Activated CD4-positive, alpha-beta T cell treated with anti-CD3 and anti-CD28 coated beads, Interleukin-2, amount 10 ng/mL, durations not matched to agents 24 days and 14 days (primary cell): ENCODE measurements at regions not wholly inside any gene's neighbourhood (a gene's known extent, or its start where the extent isn't known, plus 50 kb on each side); places are given as distances from the start of the nearest gene placed in this dataset.

Experiments used
- DNase-seq: peaks from one replicate; pipeline ENCODE4 v3.0.0; 2022
- H3K27ac Mint-ChIP-seq: one replicate; pipeline ENCODE4 v1.8.0; 2022; ENCODE audit warnings: mild to moderate bottlenecking, mixed read lengths
- H3K27me3 Mint-ChIP-seq: one replicate; pipeline ENCODE4 v1.8.0; 2022; ENCODE audit warnings: mixed read lengths
- H3K36me3 Mint-ChIP-seq: one replicate; pipeline ENCODE4 v1.8.0; 2022; ENCODE audit warnings: low read depth, mild to moderate bottlenecking, mixed read lengths
- H3K4me1 Mint-ChIP-seq: one replicate; pipeline ENCODE4 v1.8.0; 2021; ENCODE audit warnings: mixed read lengths
- H3K4me3 Mint-ChIP-seq: one replicate; pipeline ENCODE4 v1.8.0; 2022; ENCODE audit warnings: mild to moderate bottlenecking, moderate library complexity, mixed read lengths
- H3K9me3 Mint-ChIP-seq: one replicate; pipeline ENCODE4 v1.8.0; 2021; ENCODE audit warnings: mixed read lengths
- intact Hi-C: fragments of 100-400 bp; cut with micrococcal nuclease; formaldehyde crosslinking; loops from one replicate; pipeline ENCODE4 v1.15.1; 2023

GRCh38 chr13:90438576-90438975 lies 908.9 kb upstream of the MIR17HG start:
- H3K27me3 Mint-ChIP-seq = no peaks in the 10 kb centered on the region
- intact Hi-C loops = no loop called here
- H3K4me3 Mint-ChIP-seq = no peak overlapping the region
- peaks cover 4% of the 10 kb centered on the region for H3K9me3 Mint-ChIP-seq
- no peaks in the 10 kb centered on the region for H3K36me3 Mint-ChIP-seq
- H3K27ac Mint-ChIP-seq = no peak overlapping the region
- no peaks in the 10 kb centered on the region for H3K4me1 Mint-ChIP-seq
- DNase-seq = no peak

- no peak for DNase-seq
- no peaks in the 10 kb centered on the region for H3K4me1 Mint-ChIP-seq
- intact Hi-C loops = no loop called here
- H3K9me3 Mint-ChIP-seq = peaks cover 4% of the 10 kb centered on the region
- H3K36me3 Mint-ChIP-seq = no peaks in the 10 kb centered on the region
- H3K4me3 Mint-ChIP-seq = no peak overlapping the region
- H3K27me3 Mint-ChIP-seq = no peaks in the 10 kb centered on the region
- no peak overlapping the region for H3K27ac Mint-ChIP-seq
These were observed 904.2 kb upstream of the MIR17HG start for GRCh38 chr13:90443268-90443667.

- intact Hi-C loops = no loop called here
- no peak overlapping the region for H3K4me3 Mint-ChIP-seq
- H3K27me3 Mint-ChIP-seq = no peaks in the 10 kb centered on the region
- H3K9me3 Mint-ChIP-seq = no peaks in the 10 kb centered on the region
- no peak for DNase-seq
- H3K36me3 Mint-ChIP-seq = no peaks in the 10 kb centered on the region
- H3K27ac Mint-ChIP-seq = no peak overlapping the region
- no peaks in the 10 kb centered on the region for H3K4me1 Mint-ChIP-seq
These were observed 903.3 kb upstream of the MIR17HG start for GRCh38 chr13:90444232-90444631.

- no peaks in the 10 kb centered on the region for H3K27me3 Mint-ChIP-seq
- intact Hi-C loops = no loop called here
- H3K9me3 Mint-ChIP-seq = no peaks in the 10 kb centered on the region
- no peaks in the 10 kb centered on the region for H3K36me3 Mint-ChIP-seq
- H3K4me1 Mint-ChIP-seq = no peaks in the 10 kb centered on the region
- DNase-seq = no peak
- no peak overlapping the region for H3K27ac Mint-ChIP-seq
- H3K4me3 Mint-ChIP-seq = no peak overlapping the region
These were observed 902.3 kb upstream of the MIR17HG start for GRCh38 chr13:90445179-90445578.

- Mint-ChIP-seq H3K27ac (no peak overlapping the region), H3K36me3 (no peaks in the 10 kb centered on the region), H3K4me1 (no peaks in the 10 kb centered on the region), H3K27me3 (no peaks in the 10 kb centered on the region), H3K4me3 (no peak overlapping the region), H3K9me3 (no peaks in the 10 kb centered on the region)
- DNase-seq = no peak
- intact Hi-C loops = no loop called here
These were observed 900.3 kb upstream of the MIR17HG start for GRCh38 chr13:90447034-90447733.

GRCh38 chr13:90447734-90448101 lies 899.8 kb upstream of the MIR17HG start:
- Mint-ChIP-seq H3K4me3 (no peak overlapping the region), H3K36me3 (no peaks in the 10 kb centered on the region), H3K27me3 (no peaks in the 10 kb centered on the region), H3K9me3 (no peaks in the 10 kb centered on the region), H3K4me1 (no peaks in the 10 kb centered on the region), H3K27ac (no peak overlapping the region)
- no peak for DNase-seq
- intact Hi-C loops = no loop called here

GRCh38 chr13:90448466-90449037 lies 898.9 kb upstream of the MIR17HG start:
- no peaks in the 10 kb centered on the region for H3K27me3 Mint-ChIP-seq
- no peak overlapping the region for H3K27ac Mint-ChIP-seq
- no peaks in the 10 kb centered on the region for H3K9me3 Mint-ChIP-seq
- intact Hi-C loops = no loop called here
- no peaks in the 10 kb centered on the region for H3K4me1 Mint-ChIP-seq
- no peak overlapping the region for H3K4me3 Mint-ChIP-seq
- no peaks in the 10 kb centered on the region for H3K36me3 Mint-ChIP-seq
- no peak for DNase-seq

- no peaks in the 10 kb centered on the region for H3K27me3 Mint-ChIP-seq
- H3K4me1 Mint-ChIP-seq = no peaks in the 10 kb centered on the region
- DNase-seq = no peak
- H3K9me3 Mint-ChIP-seq = peaks cover 6% of the 10 kb centered on the region
- intact Hi-C loops = no loop called here
- no peak overlapping the region for H3K4me3 Mint-ChIP-seq
- no peaks in the 10 kb centered on the region for H3K36me3 Mint-ChIP-seq
- H3K27ac Mint-ChIP-seq = no peak overlapping the region
These were observed 894.1 kb upstream of the MIR17HG start for GRCh38 chr13:90453342-90453741.

- Mint-ChIP-seq H3K4me1 (no peaks in the 10 kb centered on the region), H3K27me3 (no peaks in the 10 kb centered on the region), H3K4me3 (no peak overlapping the region), H3K36me3 (no peaks in the 10 kb centered on the region), H3K27ac (no peak overlapping the region), H3K9me3 (peaks cover 6% of the 10 kb centered on the region)
- DNase-seq = no peak
- intact Hi-C loops = no loop called here
These were observed 893.4 kb upstream of the MIR17HG start for GRCh38 chr13:90454002-90454636.

- H3K4me1 Mint-ChIP-seq = no peaks in the 10 kb centered on the region
- intact Hi-C loops = no loop called here
- H3K27me3 Mint-ChIP-seq = no peaks in the 10 kb centered on the region
- H3K9me3 Mint-ChIP-seq = peaks cover 6% of the 10 kb centered on the region
- H3K4me3 Mint-ChIP-seq = no peak overlapping the region
- no peaks in the 10 kb centered on the region for H3K36me3 Mint-ChIP-seq
- no peak for DNase-seq
- H3K27ac Mint-ChIP-seq = no peak overlapping the region
These were observed 892.4 kb upstream of the MIR17HG start for GRCh38 chr13:90455067-90455466.

- no peaks in the 10 kb centered on the region for H3K36me3 Mint-ChIP-seq
- peaks cover 6% of the 10 kb centered on the region for H3K9me3 Mint-ChIP-seq
- intact Hi-C loops = no loop called here
- H3K4me1 Mint-ChIP-seq = no peaks in the 10 kb centered on the region
- H3K27me3 Mint-ChIP-seq = no peaks in the 10 kb centered on the region
- H3K4me3 Mint-ChIP-seq = no peak overlapping the region
- DNase-seq = no peak
- no peak overlapping the region for H3K27ac Mint-ChIP-seq
These were observed 891.7 kb upstream of the MIR17HG start for GRCh38 chr13:90455823-90456222.

GRCh38 chr13:90461398-90461797 lies 886.1 kb upstream of the MIR17HG start:
- intact Hi-C loops = no loop called here
- H3K9me3 Mint-ChIP-seq = peaks cover 10% of the 10 kb centered on the region
- H3K4me3 Mint-ChIP-seq = no peak overlapping the region
- no peaks in the 10 kb centered on the region for H3K36me3 Mint-ChIP-seq
- H3K27me3 Mint-ChIP-seq = no peaks in the 10 kb centered on the region
- H3K4me1 Mint-ChIP-seq = no peaks in the 10 kb centered on the region
- no peak for DNase-seq
- H3K27ac Mint-ChIP-seq = no peak overlapping the region

GRCh38 chr13:90477216-90477615 lies 870.3 kb upstream of the MIR17HG start:
- DNase-seq = no peak
- no peaks in the 10 kb centered on the region for H3K4me1 Mint-ChIP-seq
- no peak overlapping the region for H3K4me3 Mint-ChIP-seq
- H3K9me3 Mint-ChIP-seq = peaks cover 7% of the 10 kb centered on the region
- no peaks in the 10 kb centered on the region for H3K27me3 Mint-ChIP-seq
- no peak overlapping the region for H3K27ac Mint-ChIP-seq
- H3K36me3 Mint-ChIP-seq = no peaks in the 10 kb centered on the region
- intact Hi-C loops = no loop called here

GRCh38 chr13:90483906-90484305 lies 863.6 kb upstream of the MIR17HG start:
- DNase-seq = no peak
- Mint-ChIP-seq H3K4me3 (no peak overlapping the region), H3K27ac (no peak overlapping the region), H3K36me3 (no peaks in the 10 kb centered on the region), H3K9me3 (peaks cover 3% of the 10 kb centered on the region), H3K27me3 (no peaks in the 10 kb centered on the region), H3K4me1 (no peaks in the 10 kb centered on the region)
- intact Hi-C loops = no loop called here

GRCh38 chr13:90485436-90485835 lies 862.1 kb upstream of the MIR17HG start:
- Mint-ChIP-seq H3K4me1 (no peaks in the 10 kb centered on the region), H3K9me3 (peaks cover 3% of the 10 kb centered on the region), H3K27ac (no peak overlapping the region), H3K4me3 (no peak overlapping the region), H3K27me3 (no peaks in the 10 kb centered on the region), H3K36me3 (no peaks in the 10 kb centered on the region)
- intact Hi-C loops = no loop called here
- no peak for DNase-seq
